Mesenchymal stem cell (in vitro differentiated cells and primary cell): ENCODE measurements at regions not wholly inside any gene's neighbourhood (a gene's known extent, or its start where the extent isn't known, plus 50 kb on each side); places are given as distances from the start of the nearest gene placed in this dataset.
"Not testable (repeated sequence)": the region's sequence is repeated elsewhere in the genome, so short reads cannot be mapped to it uniquely, and the experiment has no call there.

ENCODE experiments used
- DNase-seq: peaks from one replicate; pipeline ENCODE4 v3.0.0-alpha.2; 2013
- H2AFZ ChIP-seq: one replicate; pipeline ENCODE4 v1.6.1; 2013; ENCODE audit warnings: low read depth, mild to moderate bottlenecking, control low read depth, inconsistent platforms, low read length, moderate library complexity
- H2AK5ac ChIP-seq: 2 replicates; pipeline ENCODE4 v1.6.1; 2013; ENCODE audit warnings: low read length, moderate library complexity, mild to moderate bottlenecking, inconsistent platforms; ENCODE audit not compliant: severe bottlenecking
- H2BK120ac ChIP-seq: one replicate; pipeline ENCODE4 v1.6.1; 2013; ENCODE audit warnings: low read depth, mild to moderate bottlenecking, inconsistent platforms, low read length, moderate library complexity
- H2BK12ac ChIP-seq, 2 experiments: one replicate each; pipeline ENCODE4 v1.6.1; 2013; ENCODE audit warnings: inconsistent platforms in 2 of 2, low read length in 2 of 2, mild to moderate bottlenecking in 2 of 2, moderate library complexity in 2 of 2, control low read depth in 1 of 2
- H2BK15ac ChIP-seq: one replicate; pipeline ENCODE4 v1.6.1; 2013; ENCODE audit warnings: mild to moderate bottlenecking, low read depth, inconsistent platforms; ENCODE audit not compliant: poor library complexity, severe bottlenecking
- H2BK5ac ChIP-seq: 2 replicates; pipeline ENCODE4 v1.6.1; 2013; ENCODE audit warnings: low read depth, mild to moderate bottlenecking, low read length, control low read depth, inconsistent platforms; ENCODE audit not compliant: poor library complexity, severe bottlenecking
- H3K14ac ChIP-seq, 2 experiments: one replicate each; pipeline ENCODE4 v1.6.1; 2013; ENCODE audit warnings: inconsistent platforms in 2 of 2, low read length in 2 of 2, control low read depth in 1 of 2, mild to moderate bottlenecking in 1 of 2, moderate library complexity in 1 of 2
- H3K18ac ChIP-seq, 2 experiments: one replicate each; pipeline ENCODE4 v1.6.1; 2013; ENCODE audit warnings: inconsistent platforms in 2 of 2, low read length in 2 of 2, control low read depth in 1 of 2, low read depth in 1 of 2, mild to moderate bottlenecking in 1 of 2
- H3K23ac ChIP-seq, 2 experiments: one replicate each; pipeline ENCODE4 v1.6.1; 2013; ENCODE audit warnings: inconsistent platforms in 2 of 2, low read length in 2 of 2, mild to moderate bottlenecking in 2 of 2, moderate library complexity in 2 of 2, control low read depth in 1 of 2
- H3K27ac ChIP-seq: 2 replicates; pipeline ENCODE4 v1.5.1; 2013; ENCODE audit warnings: mild to moderate bottlenecking, moderate library complexity, low read length, control low read depth, inconsistent platforms; ENCODE audit not compliant: poor library complexity, severe bottlenecking
- H3K27me3 ChIP-seq, 2 experiments: 2 replicates each; pipeline versions ENCODE4 v1.6.1 to v1.7.0; 2013; ENCODE audit warnings: low read length in 2 of 2, mild to moderate bottlenecking in 2 of 2, moderate library complexity in 2 of 2, control low read depth in 1 of 2, inconsistent platforms in 1 of 2; ENCODE audit not compliant: control insufficient read depth in 1 of 2, insufficient read depth in 1 of 2
- H3K36me3 ChIP-seq, 2 experiments: 2 replicates each; pipeline versions ENCODE4 v1.6.1 to v1.7.0; 2013; ENCODE audit warnings: low read length in 2 of 2, control low read depth in 1 of 2, inconsistent platforms in 1 of 2, low read depth in 1 of 2, mild to moderate bottlenecking in 1 of 2; ENCODE audit not compliant: insufficient read depth in 2 of 2, control insufficient read depth in 1 of 2
- H3K4ac ChIP-seq, 2 experiments: one replicate each; pipeline ENCODE4 v1.6.1; 2013; ENCODE audit warnings: inconsistent platforms in 2 of 2, low read length in 2 of 2, mild to moderate bottlenecking in 2 of 2, moderate library complexity in 2 of 2, control low read depth in 1 of 2, low read depth in 1 of 2
- H3K4me1 ChIP-seq: 2 replicates; pipeline ENCODE4 v1.6.1; 2013; ENCODE audit warnings: low read depth, low read length, control low read depth; ENCODE audit not compliant: control insufficient read depth, insufficient read depth
- H3K4me2 ChIP-seq: 2 replicates; pipeline ENCODE4 v1.6.1; 2013; ENCODE audit warnings: low read length, mild to moderate bottlenecking, inconsistent platforms; ENCODE audit not compliant: poor library complexity, severe bottlenecking
- H3K4me3 ChIP-seq, 2 experiments: 2 replicates each; pipeline versions ENCODE4 v1.5.1 to v1.7.0; 2013; ENCODE audit warnings: low read length in 2 of 2, mild to moderate bottlenecking in 2 of 2, control low read depth in 1 of 2, low read depth in 1 of 2; ENCODE audit not compliant: insufficient read depth in 1 of 2
- H3K79me1 ChIP-seq: replicated peaks from 2 replicates; pipeline ENCODE4 v1.6.1; 2013; ENCODE audit warnings: mild to moderate bottlenecking, control low read depth, low read length, inconsistent platforms; ENCODE audit not compliant: poor library complexity, severe bottlenecking
- H3K9ac ChIP-seq: 2 replicates; pipeline ENCODE4 v1.7.0; 2013; ENCODE audit warnings: mild to moderate bottlenecking, low read length, moderate library complexity
- H3K9me3 ChIP-seq: 2 replicates; pipeline ENCODE4 v1.7.0; 2013; ENCODE audit warnings: mild to moderate bottlenecking, low read length; ENCODE audit not compliant: control insufficient read depth
- H4K8ac ChIP-seq: one replicate; pipeline ENCODE4 v1.6.1; 2013; ENCODE audit warnings: inconsistent platforms, mild to moderate bottlenecking, low read length, moderate library complexity
- H4K91ac ChIP-seq: one replicate; pipeline ENCODE4 v1.6.1; 2013; ENCODE audit warnings: mild to moderate bottlenecking, low read length, inconsistent platforms
- WGBS: methylation state at CpG from one replicate; pipeline ENCODE4 v1.1.7; 2013; ENCODE audit warnings: mixed read lengths; 5-methylcytosine and 5-hydroxymethylcytosine counted together

- not testable (repeated sequence) for H4K8ac ChIP-seq, H2BK12ac ChIP-seq, H3K14ac ChIP-seq, H2AK5ac ChIP-seq, H4K91ac ChIP-seq, H3K9ac ChIP-seq, H3K27ac ChIP-seq, H3K9me3 ChIP-seq, H3K23ac ChIP-seq, H2BK5ac ChIP-seq, H3K4ac ChIP-seq, H2AFZ ChIP-seq, H3K18ac ChIP-seq, H3K4me1 ChIP-seq, H3K36me3 ChIP-seq, H3K27me3 ChIP-seq, H2BK15ac ChIP-seq, H3K4me2 ChIP-seq, H3K79me1 ChIP-seq, DNase-seq, H2BK120ac ChIP-seq, H3K4me3 ChIP-seq
- WGBS = no CpG with 5 or more reads among the region's 2 CpGs
These were observed 177.7 kb downstream of the OR4F29 start for GRCh38 chr1:273772-274171.

- H3K27ac ChIP-seq, H2AFZ ChIP-seq, H2BK5ac ChIP-seq, H3K14ac ChIP-seq, H3K4me1 ChIP-seq, H2BK15ac ChIP-seq, H4K8ac ChIP-seq, H2BK12ac ChIP-seq, H2AK5ac ChIP-seq, H3K4me2 ChIP-seq, H3K79me1 ChIP-seq, H3K9ac ChIP-seq, H2BK120ac ChIP-seq, H3K23ac ChIP-seq, H3K9me3 ChIP-seq, H3K18ac ChIP-seq, H3K27me3 ChIP-seq, H3K36me3 ChIP-seq, H3K4ac ChIP-seq, H3K4me3 ChIP-seq, H4K91ac ChIP-seq: not testable (repeated sequence)
- no CpG with 5 or more reads among the region's 5 CpGs for WGBS
- DNase-seq = peak; percentile 47
These were observed 183.7 kb downstream of the OR4F29 start for GRCh38 chr1:267815-268214.
